ENCODE measurements at regions not wholly inside any gene's neighbourhood (a gene's known extent, or its start where the extent isn't known, plus 50 kb on each side); places are given as distances from the start of the nearest gene placed in this dataset.

DNA sequence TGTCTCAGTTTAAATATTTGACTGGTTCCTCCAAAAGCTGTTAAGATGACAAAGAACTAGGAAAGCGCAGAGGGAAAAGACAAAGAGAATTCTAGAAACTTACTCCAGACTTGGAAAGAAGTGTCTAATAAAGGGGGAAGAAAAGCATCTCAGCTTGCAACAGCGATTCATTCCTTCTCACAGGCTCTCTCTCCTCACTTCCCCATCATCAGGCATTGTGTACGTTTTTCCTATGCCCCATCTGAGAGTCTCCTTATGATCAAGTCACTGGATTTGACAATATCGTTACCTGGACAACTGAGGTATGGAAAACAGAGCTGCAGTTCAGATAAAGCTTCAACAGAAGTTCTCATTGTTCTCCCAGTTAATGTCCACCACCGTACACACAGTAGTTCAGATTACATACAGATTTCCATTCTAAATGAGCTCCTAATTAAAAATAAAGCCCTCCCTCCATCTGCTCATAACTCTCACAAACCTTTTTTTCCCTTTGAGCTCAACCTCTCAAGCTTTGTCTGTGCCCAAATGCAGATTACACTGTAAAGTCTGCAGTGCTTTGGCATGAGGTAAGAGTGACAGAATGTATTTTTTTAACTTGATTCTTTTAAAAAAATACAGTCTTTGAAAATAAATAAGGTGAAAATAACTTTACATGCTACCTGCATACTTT is 254.4 kb upstream of the THBS1 start:
- intact Hi-C loops (cut with micrococcal nuclease), result no loop called here

DNA sequence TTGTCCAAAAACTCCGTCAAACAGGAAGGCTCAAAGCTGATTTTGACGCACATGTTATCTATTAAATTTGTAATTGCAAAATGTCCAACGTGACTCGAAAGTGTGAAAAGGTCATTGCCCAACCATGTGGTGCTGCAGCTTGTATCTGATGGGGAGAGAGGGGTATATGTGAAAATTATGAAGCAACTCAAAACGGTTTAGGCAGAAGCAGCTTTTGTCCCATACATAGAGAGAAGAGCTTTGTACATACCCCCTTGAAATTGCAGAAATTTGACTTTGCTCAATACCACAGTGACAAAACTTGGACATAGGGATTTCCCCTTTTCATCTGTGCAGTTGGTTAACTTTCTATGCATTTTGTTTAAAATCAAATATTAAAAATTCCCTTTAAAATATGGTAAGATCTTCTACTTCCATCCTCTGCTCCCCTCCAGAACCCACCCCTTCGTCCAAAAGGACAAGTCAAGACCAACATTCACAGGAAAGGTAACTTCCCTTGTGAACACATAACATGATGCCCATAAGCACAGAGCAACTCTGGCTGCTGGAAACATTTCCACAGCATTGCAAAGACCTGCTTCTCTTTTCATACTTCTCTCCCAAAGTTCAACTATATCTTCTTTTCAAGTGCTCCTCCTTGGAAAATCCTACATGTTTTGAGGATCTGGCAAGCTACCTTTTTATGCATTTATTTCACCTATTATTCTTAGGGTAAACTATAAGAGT is 253.7 kb upstream of the THBS1 start:
- intact Hi-C loops (cut with micrococcal nuclease), result no loop called here

DNA sequence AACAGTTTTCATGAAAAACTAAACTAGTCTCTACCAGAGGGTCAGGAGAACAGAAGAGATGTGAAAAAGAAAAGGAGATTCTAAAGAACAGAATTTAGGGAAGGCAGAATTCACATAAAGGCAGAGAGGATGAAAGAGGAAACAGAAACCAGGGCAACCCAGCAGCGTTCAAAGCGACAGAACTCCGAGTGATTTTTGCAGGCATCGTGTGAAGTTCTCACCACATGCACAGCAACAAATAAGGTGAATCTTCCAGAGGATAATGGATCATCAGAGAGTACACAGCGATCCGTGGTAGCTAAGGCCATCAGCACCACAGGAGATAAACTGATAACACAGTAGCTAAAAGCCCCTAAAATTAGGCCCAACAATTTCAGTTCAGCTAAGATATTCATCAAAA is 250.8 kb upstream of the THBS1 start:
- intact Hi-C loops (cut with micrococcal nuclease), result no loop called here

DNA sequence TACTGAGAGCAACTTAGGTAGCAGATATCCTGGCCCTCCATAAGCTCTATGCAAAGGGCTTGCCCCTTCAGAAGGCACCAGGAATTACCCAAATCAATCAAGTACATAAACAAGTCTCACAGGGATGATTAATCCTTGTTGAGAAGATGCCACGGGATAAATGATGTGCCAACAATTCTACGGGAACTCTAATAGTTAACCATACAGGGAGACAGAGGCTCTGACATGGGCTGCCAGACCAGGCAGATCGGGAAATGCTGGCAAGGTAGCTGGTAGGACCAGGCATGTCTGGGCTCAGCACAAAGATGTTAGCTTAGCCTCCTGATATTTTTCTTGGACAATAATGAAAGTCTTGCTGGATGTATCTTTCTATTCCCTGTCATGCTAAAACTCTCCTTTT is 249.3 kb upstream of the THBS1 start:
- intact Hi-C loops (cut with micrococcal nuclease), result no loop called here

DNA sequence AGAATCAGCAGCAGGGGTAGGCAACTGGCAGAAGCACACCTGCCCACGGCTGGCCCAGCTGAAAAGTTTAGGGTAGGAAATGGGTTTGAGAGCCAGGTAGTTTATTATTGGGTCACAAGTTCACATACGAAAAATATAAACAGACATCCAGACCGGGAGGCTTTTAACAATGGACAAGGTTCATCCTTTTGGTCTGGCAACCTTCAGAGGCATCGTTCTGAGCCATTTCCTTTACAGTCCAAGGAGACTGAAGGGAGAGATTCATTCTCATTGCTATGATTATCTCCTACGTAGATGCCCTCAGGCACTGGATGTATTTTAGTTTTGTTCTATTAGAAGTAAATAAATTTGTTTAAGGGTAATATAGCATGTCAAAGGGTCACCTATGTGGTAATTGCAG is 248.0 kb upstream of the THBS1 start:
- intact Hi-C loops (cut with micrococcal nuclease), result no loop called here

DNA sequence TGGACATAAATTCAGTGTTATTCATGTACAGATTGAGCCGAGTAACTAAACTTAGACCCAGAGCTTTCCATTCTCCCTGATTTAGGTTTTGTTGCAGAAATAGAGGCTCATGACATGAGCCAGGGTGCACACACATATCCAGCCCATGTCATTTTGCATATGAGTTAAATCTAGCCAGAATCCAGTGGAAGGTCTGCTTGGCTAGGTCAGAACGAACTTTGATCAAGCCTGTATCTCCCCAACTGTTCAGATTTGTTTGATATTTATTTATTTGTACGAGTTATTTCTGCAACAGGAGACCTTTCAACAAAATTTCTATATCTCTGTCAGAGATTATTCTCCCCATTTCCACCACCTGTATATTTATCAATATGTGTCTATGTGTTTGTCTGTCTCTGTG is 247.5 kb upstream of the THBS1 start:
- intact Hi-C loops (cut with micrococcal nuclease), result no loop called here

DNA sequence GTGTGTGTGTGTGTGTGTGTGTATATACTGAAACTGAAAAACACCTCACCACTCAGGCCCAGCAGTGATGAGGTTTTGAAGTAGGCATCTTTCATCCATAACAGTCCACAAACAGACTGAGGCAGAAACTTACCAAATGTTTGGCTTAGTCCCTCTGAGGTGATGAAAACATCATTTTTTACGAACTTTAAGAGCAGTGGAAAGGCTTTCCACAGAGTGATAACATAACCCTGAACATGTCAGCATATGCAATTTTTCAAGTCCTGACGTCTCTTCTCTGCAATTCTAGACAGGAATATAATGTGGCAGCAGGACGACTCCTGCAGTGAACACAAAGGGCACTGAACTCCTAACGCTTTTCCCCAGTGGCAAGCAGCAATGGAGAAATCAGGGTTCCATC is 247.0 kb upstream of the THBS1 start:
- intact Hi-C loops (cut with micrococcal nuclease), result no loop called here

DNA sequence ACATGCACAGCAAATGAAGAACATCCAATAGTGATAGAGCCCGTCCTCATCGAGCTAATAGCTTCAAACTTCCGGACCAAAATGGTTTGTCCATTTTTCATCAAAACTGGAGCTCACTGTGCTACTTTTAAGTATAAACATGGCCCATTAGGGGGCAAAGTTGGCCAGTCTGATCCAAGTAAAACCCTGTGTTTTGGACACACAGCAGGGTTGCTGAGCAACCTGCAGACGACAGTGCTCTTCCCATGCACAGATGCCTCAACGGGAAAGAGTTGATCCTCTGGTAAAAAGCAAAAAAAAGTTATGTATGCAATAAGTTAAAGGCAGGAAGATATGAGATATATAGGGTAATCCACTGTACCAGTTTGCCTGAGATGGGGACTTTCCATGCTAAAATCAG is 244.0 kb upstream of the THBS1 start:
- intact Hi-C loops (cut with micrococcal nuclease), result no loop called here

DNA sequence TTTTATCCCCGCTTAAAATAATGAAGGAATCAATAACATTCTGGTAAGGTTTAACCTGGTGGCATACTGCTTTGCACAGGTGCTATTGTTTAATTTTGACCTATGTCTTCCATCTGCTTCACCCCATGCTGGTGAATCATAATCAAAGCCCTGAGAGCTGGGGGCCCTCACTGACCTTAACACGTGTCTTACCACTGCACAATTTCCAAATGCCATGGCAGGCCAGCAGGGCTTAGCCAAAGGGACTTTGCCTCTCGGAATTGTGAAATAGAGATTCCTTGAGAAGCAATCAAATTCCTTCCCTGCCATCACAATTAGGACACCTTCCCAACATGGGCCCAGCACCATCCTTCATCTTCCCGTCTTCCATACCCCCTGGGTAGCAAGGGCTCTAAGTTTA is 242.6 kb upstream of the THBS1 start:
- intact Hi-C loops (cut with micrococcal nuclease), result no loop called here

DNA sequence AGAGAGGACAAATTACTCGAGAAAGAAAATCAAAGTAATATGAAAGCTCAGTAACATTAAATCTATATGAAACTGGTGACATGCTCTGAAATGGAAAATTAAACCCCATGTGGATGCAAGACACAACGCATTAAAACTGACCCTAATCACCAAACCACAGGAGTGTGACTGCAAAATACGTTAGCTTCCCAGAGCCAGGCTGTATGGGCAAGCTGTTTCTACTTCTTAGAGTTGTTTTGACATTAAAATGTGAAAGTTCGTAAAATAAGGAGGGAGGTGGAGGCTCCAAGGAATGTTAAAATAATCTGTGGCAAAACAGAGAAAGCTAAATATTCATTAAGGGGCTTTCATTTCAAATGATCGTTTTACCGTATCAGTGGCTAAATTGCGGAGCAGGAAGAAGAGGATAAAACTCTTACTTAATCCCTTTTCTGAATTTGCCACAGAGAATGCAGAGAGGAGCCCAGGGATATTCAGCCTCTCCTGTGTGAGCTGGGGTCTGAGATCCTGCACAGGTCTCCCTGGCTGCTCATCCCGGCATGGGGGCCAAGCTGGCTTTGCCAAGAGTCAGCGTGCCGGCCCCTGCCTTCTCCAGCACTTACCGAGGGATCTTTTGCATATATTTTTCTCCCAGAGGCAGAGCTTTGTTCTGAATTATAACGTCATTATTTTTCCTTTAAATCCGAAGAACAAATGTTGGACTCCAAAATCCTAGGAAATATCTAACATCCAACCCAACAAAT is 239.8 kb upstream of the THBS1 start:
- intact Hi-C loops (cut with micrococcal nuclease), result no loop called here

DNA sequence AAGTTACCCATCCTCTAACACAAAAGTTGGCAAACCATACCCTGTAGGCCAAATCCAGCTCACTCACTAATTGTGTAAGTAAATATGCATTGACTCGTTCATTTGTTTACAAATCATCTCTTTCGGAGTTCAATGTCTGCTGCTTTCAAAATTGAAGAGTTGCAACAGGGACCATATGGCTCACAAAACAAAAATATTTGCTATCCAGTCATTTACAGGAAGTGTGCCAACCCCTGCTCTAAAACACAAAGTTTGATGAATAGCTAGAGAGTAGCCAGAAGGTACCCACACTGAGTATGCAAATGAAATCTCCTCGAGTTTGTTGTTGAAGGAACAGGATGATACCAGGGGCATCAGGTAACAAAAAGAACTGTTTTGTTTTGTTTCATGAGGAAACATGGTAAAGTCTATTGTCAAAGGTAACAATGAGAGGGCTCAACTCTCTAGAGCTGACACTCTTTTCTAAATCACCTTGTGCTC is 236.2 kb upstream of the THBS1 start:
- intact Hi-C loops (cut with micrococcal nuclease), result no loop called here

DNA sequence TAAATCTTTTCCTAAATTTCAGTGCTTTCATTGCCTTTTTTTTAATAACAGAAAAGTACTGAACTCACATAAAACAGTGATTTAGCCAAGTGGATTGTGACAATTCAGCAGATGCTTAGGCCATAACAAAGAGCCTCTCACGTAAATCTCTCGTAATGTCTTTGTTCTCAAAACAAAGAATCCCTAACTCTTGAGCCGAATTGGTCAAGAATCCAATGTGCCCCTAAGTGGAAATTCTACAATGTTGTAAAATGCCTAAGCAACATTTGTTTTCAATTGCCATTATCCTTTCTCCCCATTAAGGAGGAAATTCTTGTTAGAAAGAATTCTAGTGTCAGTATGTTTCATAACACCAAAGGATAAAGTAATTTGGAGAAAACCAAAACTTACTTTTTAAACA is 235.7 kb upstream of the THBS1 start:
- intact Hi-C loops (cut with micrococcal nuclease), result no loop called here

DNA sequence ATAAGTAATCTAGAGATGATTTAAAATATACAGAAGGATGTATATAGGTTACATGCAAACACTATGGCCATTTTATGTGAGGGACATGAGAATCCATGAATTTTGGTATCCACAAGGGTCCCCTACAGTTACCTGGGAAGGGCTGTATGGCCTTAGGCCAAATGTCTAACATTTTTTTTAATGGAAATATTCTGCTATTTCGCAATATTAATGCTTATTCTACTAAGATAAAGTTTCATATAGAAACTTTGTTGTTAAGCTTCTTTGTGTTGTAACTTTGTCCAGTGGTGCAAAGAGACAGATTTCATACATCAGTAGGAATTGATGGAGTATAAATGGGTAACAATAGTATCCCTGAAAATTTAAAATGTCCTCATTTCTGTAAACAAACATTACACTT is 233.4 kb upstream of the THBS1 start:
- intact Hi-C loops (cut with micrococcal nuclease), result no loop called here

DNA sequence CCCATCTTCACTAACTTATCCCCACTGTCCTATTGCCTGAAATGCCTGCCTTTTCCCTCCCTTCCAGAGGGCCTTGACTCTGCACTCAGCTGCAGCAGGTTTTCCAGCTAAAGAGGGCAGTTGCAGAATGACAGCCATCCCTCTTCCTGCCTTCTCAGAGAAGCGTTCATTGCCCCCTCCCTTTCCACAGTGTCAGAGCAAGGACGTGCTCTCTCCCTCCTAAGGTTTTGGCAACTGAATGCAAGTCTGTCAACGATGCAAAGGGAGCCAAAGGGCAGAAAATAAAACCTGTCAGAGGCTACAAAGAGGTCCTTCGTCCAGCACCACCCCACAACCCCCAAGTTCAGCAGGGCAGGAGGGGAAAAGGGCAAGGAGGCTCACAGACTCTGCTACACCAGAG is 230.1 kb upstream of the THBS1 start:
- intact Hi-C loops (cut with micrococcal nuclease), result no loop called here

DNA sequence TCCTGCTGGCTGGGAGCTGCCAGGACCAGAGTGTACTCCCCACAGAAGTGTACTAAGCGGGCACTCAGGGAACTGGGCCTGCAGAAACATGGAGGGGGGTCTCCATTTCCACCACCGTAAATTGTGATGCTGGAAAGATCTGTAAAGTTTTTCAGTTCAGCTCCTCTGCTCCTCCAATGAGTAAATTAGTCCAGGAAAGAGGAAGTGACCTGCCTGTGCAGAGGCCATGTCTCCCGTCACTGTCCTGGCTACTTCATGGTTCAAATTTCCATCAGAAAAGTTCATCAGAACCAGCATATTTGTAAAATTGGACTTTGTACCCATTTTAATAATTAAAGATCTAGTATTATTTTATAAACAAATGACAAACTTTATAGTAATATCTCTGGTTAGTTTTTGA is 226.7 kb upstream of the THBS1 start:
- intact Hi-C loops (cut with micrococcal nuclease), result no loop called here

DNA sequence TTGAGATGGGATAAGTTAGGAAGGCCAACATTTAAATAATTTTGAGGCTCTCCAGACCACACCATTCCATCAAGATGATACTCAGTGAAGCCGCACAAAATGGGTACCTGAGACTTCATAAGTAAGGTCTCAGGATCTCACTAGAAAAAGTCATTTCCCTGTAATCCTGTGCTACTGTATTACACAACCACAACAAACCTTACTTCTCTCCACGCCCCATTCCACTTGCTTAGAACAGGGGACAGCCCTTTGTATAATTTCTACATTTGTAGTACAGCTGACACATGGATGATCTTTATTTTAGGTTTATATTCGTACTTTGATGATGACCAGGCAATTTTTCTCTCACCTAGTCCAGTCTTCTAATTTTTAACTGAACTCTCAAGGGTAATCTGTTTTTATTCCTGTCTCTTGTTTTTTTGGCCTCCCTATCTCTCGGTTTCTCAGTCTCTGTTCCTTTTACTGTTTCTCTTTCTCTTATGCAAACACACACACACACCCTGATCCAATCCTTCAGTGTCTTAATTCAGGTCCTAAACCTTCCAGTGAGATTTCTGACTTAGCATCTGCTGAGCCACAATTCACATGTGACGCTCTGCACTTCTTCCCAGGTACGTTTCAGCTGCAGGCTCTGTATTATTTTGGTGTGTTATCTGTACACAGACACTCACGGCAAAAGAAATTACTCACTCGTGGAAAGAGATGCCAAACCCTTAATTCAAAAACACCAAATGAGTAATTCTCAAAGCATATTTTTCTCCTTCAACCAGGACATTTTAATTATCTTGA is 223.2 kb upstream of the THBS1 start:
- intact Hi-C loops (cut with micrococcal nuclease), result no loop called here

DNA sequence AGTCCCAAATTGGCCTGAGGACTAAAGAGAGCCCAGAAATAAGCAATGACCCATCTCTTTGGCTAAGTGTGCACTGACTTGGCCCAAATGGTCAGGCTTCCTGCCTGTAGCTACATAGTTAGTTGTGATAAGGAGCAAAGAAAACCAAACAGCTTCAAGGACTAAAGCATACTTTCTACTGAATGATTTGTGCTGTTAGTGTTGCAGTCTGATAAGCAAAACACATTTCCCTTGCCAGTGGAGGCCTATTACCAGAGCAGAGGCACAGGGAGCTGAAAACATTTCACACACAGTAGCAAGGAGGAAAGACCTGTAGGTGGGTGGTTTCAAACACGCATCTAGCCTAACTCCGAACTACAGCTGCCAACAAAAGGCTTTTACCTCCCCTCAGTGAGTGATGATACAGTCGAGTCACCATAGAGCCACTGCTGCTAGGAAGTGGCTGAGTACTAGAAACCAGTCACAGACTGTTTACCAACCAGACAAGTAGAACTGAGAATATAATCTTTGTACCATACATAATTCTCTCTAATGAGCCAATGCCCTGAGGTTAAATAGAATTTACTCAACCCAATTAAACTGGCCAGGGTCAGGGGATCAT is 222.3 kb upstream of the THBS1 start:
- intact Hi-C loops (cut with micrococcal nuclease), result no loop called here

DNA sequence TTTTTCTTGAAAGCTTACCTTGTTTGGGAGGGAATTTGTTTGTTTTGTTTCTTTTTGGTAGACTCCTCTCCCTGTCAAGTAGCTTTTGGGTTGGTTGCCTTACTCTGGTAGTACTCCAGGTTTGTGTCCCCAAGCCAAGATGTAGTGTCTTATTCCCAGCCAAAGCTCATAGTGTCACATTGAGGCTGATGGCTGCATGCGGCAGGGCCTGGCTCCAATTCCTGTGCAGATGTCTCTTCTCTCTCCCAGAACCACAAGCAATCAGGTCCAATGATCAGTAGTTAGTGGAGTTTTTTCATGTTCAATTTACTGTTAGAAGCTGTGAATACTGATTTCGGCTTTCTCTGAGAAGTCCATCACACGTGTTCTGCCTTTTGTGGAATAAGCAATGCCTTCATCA is 221.1 kb upstream of the THBS1 start:
- intact Hi-C loops (cut with micrococcal nuclease), result no loop called here

DNA sequence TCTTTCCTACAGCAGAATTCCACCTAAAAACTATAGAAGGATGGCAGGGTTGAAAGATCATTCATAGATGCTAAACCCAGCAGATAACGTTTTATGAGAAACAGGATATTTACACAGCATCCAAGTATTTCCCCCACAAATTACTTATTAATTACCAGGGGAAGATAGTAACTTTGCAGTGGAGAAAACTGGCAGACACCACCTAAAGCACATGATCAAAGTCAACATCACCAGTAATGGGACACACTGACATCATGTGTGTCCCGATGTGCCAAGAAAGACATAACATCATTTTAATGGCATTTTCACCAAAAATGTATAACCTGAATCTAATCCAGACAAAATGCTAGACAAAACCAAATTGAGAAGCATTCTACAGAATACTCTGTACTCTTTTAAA is 220.4 kb upstream of the THBS1 start:
- intact Hi-C loops (cut with micrococcal nuclease), result no loop called here

DNA sequence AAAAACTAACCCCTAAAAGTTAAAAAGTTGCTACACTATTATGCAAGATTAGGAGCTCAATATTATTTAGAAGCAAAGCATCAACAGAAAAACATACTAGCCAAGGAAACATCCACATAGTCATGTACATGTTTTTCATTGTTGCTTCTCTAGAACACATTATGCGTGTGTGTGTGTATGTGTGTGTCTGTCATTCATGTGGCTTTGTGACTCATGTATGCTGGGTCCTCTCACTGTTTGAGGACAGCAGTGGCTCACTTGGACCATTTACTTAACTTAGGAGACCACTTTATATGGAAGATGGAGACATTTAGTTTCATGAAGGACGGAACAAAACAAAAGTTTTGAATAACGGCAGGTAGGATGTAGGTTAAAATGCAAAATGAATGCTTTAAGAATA is 219.4 kb upstream of the THBS1 start:
- intact Hi-C loops (cut with micrococcal nuclease), result no loop called here

DNA sequence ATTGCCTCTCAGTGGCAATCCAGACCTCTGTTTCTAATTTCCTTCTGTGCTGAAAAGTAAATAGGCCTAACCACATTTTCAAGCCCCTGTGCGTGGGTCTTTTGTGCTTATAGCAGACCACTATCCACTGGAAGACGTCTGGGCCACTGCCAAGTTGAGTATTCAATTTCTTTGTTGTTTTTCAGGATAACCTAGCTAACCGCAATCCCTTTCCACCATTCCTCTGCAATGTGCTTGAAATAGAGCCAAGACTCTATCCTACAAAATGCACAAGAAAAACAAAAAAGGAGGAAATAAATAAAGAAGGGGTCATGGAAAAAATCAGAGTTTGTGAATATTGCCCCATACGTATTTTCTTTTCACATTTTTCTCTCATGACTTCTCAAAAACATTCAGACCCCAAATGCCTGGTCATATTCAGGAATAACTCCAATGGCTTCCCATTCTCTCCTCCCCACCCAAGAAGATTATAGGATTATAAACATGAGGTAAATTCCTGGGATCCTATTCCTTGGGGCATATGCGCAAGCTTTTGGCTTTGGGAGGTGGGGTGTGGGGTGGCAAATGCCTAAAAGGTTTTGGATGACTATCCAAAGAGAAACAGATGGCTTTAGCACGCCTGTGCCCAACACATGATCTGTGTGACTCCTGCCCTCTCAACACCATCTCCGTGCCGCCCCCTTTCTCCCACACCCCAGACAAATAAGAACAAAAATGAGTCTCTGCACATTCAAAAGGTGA is 217.9 kb upstream of the THBS1 start:
- intact Hi-C loops (cut with micrococcal nuclease), result no loop called here
